ENCODE measurements at regions not wholly inside any gene's neighbourhood (a gene's known extent, or its start where the extent isn't known, plus 50 kb on each side); places are given as distances from the start of the nearest gene placed in this dataset.
"Not testable (repeated sequence)": the region's sequence is repeated elsewhere in the genome, so short reads cannot be mapped to it uniquely, and the experiment has no call there.

DNA sequence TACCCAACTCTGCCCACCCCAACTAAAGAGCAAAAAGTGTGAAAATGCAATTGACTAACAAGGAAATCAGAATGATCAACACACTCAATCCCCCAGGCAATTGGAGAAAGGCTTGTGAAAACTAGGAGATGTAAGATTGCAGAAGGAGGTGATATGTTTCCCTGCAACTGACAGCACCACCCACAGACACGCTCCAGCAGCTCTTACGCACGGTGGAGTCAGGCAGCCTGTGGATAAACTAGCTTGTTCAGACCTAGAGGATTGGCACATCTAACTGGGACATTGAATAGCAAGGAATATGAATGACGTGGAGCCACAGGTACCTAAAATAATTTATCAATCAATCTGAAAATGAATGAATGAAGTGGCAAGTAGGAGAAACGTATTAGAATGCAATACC, 125.7 kb upstream of the MYO3A start:
- no peak for DNase-seq (ENCODE audit: low spot score)

DNA sequence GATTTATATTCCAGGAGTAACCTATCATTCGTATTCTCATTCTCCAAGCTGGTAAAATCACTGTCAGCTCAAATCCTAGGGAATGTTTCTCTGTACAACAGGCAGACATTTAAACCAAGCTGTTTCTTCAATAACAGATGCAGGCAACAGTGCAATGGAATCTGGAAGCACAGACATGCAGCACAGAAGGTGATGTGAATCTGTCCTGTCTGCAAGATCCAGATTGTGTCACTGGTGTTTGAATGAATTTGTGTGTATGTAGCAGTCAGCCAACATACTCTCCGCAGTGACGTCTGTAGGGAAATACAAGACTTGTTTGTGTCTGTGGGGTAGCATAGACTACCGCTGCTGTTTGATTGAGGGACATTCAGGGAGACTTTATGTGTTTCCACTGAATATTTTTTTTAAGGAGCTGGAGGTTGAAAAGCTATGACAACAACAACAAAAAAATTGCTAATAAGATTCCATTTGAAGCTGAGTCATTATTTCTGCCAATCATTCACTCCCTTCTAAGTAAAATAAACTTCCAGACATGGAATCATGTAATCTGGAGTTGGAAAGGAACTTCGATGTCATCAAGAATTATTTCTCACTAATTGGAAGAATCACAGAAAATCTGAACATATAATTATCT, 122.9 kb upstream of the MYO3A start:
- DNase-seq (ENCODE audit: low spot score): no peak

DNA sequence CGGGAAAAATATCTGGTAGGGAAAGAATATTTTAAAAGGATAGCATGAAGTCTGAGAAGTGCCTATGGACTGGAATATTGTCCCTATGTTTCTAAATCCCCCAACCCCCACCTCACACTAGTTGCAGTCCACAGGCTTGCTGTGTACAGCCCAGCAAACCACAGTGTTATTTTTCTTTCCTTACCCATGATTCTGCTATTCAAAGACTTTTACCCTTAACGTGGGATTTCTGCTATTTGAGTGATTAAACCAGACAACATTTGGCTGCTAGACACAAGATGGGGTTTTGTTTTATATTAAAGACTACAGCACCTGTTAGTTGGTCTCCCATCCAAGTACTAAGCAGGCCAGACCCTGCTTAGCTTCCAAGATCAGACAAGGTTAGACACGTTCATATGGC, 120.5 kb upstream of the MYO3A start:
- DNase-seq (ENCODE audit: low spot score): no peak

DNA sequence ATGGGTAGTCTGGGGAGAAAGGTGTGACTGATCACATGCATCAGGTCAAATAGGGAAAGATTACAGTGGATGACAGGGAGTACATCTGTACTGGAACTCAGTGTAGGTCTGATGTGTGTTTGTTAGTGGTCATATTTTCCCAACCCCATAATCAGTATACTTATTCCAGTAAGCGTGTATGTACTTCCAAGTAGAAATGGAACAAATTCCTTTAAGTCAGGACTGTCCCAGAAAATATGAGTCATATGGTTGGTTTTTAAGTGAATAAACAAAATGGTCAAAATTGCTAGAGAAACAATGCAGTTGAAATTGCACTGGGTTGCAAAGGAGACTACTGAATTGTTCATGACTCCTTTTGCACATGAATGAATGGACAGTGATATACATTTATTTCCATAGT, 118.8 kb upstream of the MYO3A start:
- no peak for DNase-seq (ENCODE audit: low spot score)

DNA sequence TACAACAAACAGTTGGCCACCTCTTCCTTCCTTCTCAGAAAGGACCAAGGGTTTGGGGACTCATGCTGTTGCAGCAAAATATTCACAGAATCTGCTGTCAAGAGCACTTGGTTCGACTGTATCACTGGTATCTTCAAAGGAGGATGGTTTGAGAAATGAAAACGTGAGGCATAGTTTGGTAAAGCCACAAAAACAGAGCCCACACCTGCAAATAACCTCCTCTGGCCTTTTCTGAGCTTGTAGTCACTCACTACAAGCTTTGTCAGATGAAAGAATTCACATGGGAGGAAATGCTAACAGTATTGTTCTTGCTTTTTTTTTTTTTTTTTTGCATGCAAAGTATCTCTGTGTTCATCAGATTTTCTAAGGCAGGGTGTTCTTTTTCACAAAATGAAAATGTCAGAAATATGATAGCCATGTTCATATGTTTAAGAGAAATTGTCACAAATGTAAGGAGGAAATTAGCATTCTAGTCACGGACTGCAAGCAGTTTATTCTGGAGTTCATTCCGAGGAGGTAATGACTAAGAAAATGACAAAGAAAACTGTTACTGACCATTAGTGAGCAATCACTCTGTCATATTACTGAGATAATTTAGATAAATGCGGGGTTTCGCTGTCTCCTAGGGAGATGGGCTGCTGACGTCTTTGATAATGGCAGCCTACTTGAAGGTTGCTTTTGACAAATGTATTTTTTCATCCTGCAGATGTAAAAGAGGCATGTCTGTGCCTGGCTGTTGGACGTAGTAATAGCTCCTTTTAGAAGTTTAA, 117.8 kb upstream of the MYO3A start:
- DNase-seq (ENCODE audit: low spot score): no peak

DNA sequence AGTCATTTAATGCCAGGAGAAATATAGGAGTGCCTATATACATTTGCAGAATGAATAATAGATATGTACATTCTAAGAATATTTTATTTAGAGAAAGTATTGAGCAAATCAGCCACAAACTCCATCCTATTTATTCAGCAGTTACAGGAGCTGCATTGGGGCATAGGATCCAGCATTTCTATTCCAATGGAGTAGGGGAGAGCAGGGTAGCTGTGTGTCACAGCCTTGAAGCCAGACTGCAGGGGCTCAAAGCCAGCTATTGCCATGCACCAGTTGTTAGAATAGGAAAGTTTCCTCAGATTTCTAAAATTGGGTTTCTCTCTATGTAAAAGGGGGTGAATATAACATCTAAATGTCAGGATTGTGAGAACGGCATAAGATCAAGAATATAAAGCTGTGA, 116.8 kb upstream of the MYO3A start:
- no peak for DNase-seq (ENCODE audit: low spot score)

DNA sequence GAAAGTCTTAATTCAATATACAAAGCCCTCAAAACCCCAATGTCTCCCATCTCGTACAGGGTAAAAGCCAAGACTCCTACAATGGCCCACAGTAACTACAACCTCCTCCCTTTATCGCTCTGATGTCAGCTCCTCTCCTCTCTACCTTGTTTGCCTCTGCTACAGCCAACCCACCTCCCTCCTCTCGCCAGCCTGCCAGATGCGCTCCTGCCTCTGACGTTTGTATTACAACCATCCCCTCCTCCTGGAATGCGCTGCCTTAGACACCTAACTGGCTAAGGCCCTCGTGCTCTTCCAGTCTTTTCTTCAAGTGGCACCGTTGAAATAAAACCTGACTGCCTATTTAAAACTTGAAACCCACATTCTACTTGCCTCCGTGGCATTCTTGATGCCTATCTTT, 115.3 kb upstream of the MYO3A start:
- no peak for DNase-seq (ENCODE audit: low spot score)

DNA sequence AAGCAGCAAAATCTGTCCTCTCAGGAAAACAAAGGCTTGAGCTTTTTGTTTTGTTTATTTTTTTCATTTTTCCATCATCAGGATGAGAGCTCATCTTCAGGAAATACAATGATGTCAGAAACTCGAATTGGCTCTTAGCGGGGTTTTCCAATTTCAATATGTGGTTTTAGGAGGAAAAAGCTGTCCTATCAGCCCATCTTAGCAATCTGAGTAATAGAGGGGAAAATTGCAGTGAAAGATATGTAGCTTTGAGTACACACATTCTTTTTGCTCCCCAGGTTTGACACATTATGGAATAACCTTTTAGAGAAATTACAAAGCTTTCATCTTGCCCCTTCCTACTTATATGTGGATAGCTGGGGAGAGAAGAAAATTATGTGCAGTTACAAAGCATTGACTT, 113.6 kb upstream of the MYO3A start:
- no peak for DNase-seq (ENCODE audit: low spot score)

DNA sequence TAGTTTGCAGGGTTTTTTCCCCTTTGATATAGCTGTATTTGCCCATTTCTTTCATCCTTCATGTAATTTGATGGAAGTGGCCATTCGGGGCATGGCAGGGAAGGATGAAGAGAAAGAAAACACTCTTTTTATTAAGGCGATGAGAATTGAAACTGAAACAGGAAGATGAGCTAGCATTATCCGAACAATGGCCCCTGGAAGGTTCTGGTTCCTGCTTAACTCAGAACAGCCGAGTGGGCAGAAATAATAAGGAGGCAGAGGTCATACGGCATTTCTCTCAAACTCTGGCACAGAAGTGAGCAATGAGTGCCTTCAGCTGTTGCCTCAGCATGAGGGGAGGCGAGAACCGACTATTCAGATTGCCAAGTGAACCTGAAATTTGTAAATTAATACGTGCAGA, 113.2 kb upstream of the MYO3A start:
- no peak for DNase-seq (ENCODE audit: low spot score)

DNA sequence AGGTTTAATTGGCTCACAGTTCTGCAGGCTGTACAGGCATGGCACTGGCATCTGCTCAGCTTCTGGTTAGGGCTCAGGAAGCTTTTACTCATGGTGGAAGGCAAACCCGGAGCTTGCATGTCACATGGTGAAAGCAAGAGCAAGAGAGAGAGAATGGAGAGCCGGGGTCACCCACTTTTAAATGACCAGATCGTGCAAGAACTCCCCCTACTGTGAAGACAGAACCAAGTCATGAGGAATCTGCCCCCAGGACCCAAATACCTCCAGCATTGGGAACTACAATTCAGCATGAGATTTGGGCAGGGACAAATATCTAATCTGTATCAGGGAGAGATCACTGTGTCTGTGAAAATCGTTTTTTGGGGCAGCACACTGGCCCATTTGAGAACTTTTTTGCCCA, 110.0 kb upstream of the MYO3A start:
- DNase-seq (ENCODE audit: low spot score): no peak

DNA sequence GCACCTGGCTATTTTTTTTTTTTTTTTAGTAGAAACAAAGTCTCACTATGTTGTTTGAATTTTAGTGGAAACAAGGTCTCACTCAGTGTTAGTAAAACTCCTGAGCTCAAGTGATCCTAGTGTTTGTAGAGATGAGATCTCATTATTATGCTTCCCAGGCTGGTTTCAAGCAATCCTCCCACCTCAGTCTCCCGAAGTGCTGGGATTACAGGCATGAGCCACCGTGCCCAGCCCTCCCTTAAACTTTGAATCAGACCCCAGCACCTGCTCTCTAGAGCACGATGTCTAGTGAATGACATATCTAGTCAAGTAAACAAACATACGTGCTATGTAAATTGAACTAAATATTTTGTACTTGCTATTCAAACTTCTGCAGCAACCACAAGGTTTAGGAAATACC, 105.6 kb upstream of the MYO3A start:
- DNase-seq (ENCODE audit: low spot score): no peak

DNA sequence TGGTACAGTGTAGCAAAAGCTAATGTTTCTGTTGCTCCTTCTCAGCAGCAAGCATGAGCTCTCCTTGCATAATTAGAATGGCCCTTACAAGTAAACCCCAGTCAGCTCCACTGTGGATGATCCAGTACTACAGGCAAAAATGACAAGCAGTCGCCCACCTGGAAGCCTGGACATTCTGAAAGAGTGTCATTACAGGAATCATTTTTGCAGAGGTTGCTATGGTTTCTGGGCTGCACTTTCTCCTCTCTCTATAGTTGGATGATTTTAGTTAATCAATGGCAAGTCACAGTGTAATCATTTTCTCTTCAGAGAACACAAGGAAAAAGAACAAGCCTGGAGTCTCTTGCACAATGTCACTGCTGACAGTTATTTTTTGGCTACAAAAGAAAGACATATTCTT, 102.9 kb upstream of the MYO3A start:
- DNase-seq (ENCODE audit: low spot score): no peak

DNA sequence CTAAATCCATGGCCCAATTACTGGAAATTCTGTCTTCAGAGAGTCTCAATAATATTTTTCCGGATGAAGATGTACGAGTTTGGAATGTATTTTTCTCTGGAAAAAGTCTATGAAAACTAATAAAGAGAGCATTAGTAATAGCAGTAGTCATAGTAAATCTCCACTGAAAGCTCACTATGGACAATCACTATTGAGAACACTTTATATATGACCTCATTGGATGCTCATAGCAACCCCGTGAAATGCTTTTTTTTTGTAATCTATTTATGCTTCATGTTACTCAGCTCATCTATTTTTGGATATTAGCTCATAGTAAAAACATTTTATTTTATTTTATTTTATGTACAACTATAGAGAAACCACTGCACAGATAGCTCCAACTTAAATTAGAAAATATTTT, 94.3 kb upstream of the MYO3A start:
- no peak for DNase-seq (ENCODE audit: low spot score)

DNA sequence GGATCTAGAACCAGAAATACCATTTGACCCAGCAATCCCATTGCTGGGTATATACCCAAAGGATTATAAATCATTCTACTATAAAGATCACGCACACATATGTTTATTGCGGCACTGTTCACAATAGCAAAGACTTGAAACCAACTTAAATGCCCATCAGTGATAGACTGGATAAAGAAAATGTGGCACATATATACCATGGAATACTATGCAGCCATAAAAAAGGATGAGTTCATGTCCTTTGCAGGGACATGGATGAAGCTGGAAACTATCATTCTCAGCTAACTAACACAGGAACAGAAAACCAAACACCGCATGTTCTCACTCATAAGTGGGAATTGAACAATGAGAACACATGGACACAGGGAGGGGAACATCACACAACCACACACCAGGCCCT, 93.2 kb upstream of the MYO3A start:
- DNase-seq (ENCODE audit: low spot score): not testable (repeated sequence)

DNA sequence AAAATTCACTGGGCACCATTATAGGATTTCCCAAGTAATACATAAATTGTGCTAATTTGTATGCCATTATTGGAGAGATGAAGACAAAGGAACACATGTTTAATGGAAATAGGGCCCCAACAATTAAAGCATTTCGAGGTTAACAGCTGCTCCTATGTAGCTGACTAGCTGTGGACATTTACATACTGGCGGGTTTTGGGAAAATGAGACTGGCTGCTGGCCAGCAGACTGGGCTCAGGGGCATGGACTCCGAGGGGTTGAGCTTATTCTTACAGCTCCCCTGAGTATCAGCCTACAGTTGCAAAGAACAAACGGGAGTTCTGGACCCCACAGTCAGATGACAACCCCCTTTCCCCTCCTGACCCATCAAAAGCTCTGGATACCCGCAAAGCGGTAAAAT, 91.9 kb upstream of the MYO3A start:
- DNase-seq (ENCODE audit: low spot score): no peak

DNA sequence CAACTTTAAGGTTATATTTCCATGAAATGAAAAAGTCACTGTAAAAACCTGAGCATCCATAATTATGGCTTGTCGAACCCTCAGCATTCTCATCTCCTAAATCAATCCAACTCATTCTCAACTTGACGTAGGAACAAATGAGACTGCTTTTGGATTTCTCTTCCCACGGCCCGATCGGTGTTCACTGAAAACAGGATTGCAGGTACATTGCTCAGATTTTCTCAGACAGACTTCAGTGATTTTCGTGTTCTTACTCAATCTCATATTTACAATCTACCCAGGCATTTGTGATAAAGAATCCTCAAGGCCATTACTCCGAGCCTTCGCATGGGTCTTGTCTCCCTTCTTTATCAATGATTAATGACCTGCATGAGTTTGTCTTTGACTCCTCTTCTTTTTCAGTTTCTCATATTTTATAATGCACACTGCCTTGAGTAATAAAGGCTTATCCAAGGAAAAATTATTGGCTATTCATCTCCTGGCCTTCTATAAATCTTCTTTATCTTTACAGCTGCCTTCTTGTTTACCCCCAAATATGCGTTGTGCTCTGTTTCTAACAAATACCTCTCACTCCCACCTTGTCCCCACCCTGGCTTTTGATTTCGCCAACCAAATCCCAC, 90.4 kb upstream of the MYO3A start:
- no peak for DNase-seq (ENCODE audit: low spot score)

DNA sequence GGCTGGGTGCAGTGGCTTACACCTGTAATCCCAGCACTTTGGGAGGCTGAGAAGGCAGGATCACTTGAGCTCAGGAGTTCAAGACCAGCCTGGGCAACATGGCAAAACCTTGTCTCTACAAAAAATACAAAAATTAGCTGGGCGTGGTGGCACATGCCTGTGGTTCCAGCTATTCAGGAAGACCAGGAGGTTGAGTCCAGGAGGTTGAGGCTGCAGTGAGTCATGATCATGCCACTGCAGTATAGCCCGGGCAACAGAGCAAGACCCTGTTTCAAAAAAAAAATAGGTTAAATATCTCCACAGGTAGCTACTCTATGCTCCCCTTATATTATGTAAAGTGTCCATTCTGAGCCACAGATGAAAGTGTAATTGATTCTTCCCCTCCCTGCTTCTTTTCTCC, 89.3 kb upstream of the MYO3A start:
- DNase-seq (ENCODE audit: low spot score): not testable (repeated sequence)

DNA sequence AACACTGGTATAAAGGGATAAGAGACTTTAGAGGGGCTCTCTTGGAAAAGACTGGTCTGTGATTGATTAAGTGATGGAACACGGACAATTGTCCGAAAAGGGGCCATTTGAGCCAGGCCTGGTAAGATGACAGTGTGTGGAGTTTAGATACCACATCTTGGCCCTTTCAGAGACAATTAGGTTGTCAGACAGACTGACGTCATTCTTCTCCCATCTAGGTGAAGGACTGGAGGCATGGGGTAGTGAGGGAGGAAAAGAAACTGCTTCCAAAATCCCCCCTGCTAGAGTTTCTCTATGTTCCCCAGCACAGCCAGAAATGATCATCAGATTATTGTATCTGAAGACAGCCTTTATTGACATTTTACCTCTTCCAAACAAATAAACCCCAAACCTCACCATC, 84.8 kb upstream of the MYO3A start:
- DNase-seq (ENCODE audit: low spot score): no peak

DNA sequence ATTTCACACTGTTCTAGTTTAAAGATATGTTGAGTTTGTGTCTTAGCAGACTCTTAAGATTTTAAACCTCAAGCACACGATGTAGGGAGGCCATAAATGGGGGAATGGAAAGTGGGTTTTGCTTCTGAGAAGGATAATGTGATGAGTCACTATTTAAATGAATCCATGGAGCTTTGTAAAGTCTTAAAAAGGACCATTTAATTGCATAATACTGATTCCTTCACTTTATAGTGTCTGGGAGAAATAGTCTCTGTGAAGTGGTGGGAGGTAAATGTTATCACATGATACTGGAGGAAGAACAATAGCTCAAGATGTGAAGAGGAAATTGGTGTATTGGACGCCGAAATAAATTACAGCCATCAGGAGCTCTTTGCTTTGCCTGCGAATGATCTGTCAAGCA, 84.0 kb upstream of the MYO3A start:
- no peak for DNase-seq (ENCODE audit: low spot score)

DNA sequence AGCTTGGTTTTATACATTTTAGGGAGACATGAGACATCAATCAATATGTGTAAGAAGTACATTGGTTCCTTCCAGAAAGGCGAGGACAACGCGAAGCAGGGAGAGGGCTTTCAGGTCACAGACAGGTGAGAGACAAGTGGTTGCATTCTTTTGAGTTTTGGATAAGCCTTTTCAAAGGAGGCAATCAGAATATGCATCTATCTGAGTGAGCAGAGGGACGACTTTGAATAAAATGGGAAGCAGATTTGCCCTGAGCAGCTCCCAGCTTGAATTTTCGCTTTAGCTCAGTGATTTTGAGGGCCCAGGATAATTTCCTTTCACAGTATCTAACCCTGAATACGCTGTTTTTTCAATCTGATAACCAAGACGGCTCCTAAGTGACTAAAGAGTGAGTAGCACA, 82.5 kb upstream of the MYO3A start:
- no peak for DNase-seq (ENCODE audit: low spot score)

DNA sequence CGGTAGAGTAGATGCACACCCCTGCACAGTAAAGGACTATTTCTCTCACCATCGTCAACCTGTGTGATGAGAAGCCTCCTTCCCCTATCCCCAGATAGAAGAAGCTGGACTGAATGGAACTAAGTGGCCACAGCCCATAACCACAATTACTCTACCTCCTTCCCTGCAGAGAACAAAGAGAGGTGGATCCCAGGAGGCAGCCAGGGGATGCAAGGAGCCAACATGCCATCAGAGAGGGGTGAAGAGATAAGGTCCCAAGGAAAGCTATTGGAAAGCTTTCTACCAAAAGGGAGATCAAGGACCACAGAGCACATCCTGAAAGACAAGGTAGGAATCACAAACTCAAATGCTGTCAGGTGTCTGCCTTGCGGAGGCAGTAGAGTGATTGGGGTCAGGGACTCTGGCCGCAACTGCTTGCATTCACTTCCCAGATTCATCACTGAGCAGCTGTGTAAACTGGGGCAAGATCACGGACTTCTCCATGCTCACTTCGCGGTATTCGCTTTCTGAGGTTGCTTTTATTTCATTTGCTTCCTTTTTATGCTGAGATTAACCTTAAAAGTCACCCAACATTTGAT, 81.6 kb upstream of the MYO3A start:
- DNase-seq (ENCODE audit: low spot score): no peak

DNA sequence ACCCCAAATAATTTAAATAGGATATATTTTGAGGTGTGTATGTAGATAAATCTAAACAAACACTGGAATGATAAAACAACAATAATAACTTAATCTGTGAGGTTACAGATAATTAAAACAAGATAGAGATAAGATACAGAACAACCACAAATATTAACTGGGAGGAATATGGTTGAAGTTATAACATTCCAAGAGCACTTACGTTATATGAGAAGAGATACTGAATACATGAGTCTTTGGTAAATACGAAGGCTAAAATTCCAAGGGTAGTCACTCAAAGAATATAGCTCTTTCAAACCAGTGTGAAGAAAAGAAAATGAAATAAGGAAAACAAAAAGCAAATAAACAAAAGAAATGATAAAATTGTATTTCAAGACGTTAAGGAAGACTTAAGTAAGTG, 76.0 kb upstream of the MYO3A start:
- no peak for DNase-seq (ENCODE audit: low spot score)

DNA sequence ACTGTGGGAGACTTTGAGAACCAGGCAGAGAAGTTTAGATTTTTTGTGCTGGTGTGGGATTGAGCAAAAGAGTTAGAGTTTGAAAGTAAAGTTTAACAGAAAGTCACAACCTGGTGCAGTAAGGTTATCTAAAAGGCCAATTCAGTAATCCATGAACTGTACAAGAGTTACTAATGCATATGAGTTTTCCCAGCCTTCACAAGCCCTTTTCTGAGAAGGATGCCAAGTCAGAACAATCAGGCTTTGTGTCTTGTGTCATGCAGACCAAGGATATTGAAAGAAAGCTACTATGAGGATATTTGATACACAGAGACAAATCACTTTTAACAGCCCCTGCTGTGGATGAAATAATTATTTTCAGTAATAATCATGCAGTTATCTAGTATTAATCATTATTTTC, 68.8 kb upstream of the MYO3A start:
- DNase-seq (ENCODE audit: low spot score): no peak
